Glomerular endothelial cell (primary cell): ENCODE measurements at regions not wholly inside any gene's neighbourhood (a gene's known extent, or its start where the extent isn't known, plus 50 kb on each side); places are given as distances from the start of the nearest gene placed in this dataset.

Experiments used
- DNase-seq: peaks from one replicate; pipeline ENCODE4 v3.0.0-alpha.2; 2011; ENCODE audit warnings: low read depth, low spot score; ENCODE audit errors: extremely low read depth

DNA sequence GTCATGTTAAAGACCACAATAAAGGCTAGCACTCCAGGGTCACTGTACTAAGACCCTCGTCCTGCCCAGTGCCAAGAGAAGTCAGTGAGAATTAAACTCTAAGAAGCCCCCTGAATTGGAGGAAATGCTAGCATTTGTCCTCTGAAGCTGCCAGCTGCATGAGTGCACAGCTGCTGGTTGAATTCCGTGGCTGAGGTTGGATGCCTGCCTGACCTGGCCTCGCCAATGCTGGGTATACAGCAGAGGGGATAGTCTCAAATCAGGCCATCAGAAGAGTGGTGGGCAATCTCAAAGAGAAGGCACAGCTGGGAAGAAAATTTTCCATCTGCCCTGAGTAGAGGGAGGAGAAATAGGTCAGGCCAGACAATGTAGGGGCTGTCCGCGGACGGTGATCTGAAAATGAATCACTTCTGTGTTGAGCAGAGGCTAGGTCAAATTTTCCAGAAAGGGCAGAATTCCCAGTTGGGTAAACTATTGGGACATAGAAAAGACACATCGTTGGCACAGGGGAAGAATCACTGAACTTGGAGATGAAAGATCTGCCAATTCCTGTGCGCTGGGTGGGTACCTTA lies 110.5 kb upstream of the AGAP1 start:
- no peak for DNase-seq

DNA sequence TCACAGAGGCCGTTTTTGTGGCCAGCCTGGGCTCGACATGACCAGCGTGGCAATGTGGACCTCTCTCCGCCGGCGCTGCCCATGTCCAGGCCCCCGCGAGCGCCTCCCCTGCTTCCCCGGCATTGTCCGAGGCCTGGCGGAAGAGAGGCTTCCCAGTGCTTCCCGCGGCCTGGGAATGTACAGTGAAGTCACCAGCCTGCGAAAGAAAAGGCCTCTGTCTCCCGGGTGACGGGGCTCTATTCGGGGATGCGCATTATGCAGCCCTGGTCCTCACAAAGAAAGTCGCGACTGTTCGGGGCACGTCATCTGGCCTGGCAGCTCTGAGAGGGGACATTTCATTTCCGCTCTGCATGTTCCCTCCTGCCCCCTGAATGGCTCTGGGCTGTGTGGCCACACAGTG lies 109.2 kb upstream of the AGAP1 start:
- DNase-seq, result no peak

DNA sequence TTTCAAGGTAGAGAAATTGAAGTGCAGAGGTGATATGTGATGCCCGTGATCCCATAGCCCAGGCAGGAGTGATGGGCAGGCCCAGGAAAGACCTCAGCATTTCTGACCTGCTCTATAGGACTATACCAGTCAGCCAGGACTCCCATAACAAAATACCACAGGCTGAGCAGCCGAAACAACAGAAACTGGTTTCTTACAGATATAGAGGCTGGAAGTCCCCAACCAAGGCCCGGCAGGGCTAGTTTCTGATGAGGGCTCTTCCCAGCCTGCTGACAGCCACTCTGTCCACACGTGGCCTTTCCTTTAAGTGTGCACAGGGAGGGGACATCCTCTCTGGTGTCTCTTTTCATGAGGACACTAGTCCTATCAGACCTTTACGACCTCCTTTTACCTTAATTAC lies 104.2 kb upstream of the AGAP1 start:
- no peak for DNase-seq

DNA sequence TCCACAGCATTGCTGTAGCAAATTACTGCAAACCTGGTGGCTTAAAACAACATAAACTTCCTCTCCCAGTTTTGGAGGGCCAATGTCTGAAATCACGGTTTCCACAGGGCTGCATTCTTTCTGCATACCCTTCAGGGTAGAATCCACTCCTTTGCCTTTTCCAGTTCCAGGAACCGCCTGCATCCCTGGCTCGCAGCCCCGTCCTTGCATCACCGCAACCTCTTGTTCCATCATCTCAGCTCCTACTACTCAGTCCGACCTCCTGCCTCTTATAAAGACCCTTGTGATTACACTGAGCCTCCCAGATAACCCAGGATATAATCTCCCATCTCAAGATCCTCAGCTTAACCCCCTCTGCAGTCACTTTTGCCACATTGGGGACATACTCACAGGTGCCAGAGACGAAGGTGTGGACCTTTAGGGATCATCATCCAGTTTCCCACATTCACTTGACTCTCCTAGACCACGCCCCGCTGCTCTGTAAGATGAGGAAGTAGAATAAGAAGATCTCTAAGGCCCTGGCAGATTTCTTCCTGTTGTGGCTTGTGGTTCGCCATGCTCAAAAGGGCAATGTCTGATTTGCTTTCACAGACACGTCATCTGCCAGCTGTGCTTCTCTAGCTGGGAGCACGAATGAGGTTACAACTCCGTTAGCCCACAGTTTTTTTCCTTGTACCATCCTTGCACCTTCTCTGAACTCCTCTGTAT lies 103.6 kb upstream of the AGAP1 start:
- DNase-seq, result no peak

DNA sequence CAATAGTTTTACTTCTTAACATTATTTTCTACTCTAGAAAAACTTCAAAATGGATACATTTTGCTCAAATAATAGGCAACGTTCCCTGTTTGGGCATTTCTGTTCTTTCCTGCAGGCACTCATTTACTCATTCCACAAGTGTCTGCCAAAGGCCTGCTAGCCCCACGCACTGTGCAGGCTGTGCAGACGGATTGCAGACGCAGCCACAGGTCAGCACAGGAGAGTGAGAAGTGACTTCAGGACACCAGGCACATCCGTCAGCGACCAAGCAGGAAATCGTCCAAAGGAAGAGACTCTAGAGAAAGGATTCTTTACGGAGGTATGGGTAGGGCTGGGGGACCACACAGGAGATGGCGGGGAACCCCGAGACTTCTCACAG lies 103.0 kb upstream of the AGAP1 start:
- DNase-seq, result no peak

DNA sequence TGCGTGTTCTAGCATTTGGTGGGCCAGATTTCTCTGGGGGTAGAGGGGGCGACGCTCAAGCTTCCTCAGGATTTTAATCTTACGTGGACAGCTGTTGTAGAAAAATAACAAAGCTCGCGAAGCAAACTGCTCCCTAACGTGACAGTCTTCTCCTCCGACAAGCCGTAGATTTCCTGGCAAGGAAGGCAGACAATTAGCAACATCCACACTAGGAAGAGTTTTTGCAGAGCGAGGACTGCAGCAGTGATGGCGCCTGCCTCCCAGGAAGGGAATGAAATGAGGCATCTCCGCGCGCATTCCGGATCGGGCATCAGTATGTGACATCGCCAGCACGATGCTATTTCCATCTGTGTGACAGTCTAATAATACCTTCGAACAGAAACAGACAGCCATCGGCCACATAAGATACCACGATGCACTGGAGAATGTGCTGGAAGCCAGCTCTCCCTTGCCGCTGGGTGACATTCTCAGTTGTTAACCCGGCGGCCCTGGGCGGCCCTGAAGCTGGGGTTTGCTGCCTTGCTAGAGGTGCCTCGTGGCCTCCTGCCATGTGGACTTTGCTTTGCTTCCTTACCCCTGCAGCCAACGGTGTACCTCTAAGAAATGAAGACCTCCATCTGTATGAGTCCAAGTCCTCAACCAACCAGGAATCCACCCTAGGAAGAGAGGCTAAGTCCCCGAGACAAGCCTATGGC lies 101.8 kb upstream of the AGAP1 start:
- DNase-seq, result no peak

DNA sequence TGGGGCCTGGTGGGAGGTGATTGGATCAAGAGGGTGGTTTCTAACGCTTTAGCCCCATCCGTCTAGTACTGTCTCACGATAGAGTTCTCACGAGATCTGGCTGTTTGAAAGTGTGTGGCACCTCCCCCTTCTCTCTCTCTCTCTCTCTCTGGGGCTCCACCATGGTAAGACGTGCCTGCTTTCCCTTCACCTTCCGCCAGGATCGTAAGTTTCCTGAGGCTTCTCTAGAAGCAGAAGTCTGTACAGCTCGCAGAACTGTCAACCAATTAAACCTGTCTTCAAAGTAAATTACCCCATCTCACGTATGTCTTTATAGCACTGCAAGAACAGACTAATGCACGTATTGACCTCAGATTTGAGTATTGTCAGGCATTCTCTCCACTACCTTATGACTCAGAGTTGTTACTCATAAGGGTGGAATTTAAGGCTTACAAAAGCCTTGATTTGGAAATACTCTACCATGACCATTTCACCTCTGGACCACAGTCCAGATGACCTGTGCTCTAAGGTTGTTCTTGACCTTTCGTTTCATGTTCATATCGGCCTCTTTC lies 99.5 kb upstream of the AGAP1 start:
- DNase-seq, result no peak

DNA sequence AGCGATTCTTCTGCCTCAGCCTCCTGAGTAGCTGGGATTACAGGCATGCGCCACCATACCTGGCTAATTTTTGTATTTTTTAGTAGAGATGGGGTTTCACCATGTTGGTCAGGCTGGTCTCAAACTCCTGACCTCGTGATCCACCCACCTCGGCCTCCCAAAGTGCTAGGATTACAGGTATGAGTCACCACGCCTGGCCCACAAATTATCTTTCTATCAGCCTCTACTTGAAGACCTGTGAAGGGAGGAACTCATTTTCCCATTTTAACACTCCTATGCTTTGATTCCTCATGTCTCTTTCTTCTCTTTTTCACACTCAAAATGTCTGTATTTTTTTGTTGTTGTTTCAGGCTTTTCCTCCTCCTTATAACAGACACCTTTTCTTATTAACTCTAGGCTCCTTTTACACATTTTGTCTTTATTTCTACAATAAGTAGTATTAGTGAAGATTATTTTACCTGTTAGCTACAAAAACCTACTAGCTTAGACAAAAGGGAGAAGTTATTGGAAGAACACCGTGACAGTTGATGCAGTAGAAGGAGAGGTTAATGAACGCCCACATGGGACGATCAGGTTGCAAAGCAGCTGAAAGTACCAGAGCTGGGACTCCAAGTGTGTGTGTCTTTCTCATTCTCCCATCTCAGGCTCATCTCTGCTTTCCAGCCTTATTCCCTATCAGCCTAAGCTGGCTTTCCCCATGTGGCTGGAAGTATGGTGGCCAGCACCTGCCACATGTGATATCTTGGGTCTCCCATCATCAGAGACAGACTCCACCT lies 97.6 kb upstream of the AGAP1 start:
- DNase-seq, result no peak

DNA sequence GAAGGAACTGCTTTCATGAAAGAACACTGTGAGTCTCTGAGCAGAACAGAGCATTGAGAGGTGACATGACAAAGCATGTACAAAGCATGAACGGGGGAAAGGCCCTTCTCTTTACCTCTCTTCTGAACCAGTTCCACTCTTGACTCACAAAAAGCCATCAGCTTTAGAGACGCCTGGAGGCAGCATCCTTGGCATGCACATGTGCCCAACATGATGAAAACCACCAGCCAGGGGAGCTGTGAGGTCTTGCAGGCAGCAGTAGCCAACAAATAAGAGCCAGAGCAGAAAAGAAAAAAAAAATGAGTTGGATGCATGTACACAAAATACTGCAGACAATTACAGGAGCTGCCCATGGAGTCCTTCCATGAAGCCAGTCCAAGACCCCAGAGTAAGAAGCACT lies 95.5 kb upstream of the AGAP1 start:
- no peak for DNase-seq

DNA sequence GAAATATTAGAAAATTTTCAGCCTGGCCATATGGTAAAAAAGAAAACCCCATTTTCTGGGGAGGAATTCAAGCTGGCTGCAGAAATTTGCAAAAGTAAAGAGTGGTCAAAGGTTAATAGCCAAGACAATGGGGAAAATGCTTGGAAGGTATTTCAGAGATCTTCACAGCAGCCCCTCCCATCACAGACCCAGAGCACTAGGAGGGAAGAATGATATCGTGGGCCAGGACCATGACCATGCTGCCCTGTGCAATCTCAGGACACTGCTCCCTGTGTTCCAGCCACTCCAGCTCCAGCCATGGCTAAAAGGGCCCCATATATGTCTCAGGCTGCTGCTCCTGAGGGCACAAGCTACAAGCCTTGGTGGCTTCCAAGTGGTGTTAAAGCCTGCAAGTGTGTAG lies 93.9 kb upstream of the AGAP1 start:
- no peak for DNase-seq

DNA sequence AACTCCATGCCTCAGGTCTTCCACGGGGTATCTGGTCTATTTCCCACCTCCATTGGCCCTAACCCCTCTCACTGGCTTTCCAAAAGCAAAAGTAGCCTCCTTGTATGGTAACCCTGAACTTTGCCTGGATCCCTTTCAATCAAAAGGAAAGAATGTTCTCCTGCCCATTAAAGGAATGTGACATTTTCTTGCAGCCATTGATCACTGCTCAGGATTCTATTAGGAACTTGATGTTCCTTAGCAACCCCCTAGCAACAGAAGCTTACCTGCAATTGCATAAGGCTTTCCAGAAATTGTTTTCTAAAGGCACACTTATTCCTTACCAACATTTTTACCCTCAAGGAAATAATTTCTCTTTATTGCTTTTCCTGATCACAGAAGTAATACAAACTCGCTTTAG lies 91.4 kb upstream of the AGAP1 start:
- no peak for DNase-seq

DNA sequence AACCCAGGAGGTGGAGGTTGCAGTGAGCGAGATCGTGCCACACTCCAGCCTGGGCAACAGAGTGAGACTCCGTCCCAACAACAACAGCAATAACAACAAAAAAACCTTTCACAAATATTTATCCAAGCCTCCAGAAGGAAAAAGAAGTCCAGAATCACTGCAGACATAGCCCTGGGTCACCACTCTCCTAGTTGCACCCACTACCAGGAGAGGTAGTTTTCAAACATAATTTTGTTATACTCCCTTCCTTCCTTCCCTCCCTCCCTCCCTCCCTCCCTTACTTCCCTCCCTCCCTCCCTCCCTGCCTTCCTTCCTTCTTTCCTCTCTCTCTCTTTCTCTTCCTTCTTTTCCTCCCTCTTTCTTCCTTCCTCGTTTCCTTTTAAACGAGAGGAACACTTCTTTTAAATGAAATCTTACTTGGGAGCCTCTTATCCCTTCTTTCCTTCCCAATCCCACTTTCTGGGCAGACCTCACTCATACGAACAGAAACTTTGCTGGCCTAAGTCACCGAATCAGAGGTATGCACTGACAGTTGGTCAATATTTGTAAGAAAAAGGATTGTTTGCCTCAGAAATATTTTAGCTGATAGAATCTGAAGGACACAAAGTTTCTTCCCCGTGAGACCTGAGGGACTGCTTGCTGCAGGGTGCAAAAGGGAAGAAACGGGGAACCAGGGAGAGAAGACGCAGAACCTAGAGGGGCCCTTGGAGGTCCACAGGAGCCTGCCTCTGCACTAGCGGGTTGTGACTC lies 88.1 kb upstream of the AGAP1 start:
- no peak for DNase-seq

DNA sequence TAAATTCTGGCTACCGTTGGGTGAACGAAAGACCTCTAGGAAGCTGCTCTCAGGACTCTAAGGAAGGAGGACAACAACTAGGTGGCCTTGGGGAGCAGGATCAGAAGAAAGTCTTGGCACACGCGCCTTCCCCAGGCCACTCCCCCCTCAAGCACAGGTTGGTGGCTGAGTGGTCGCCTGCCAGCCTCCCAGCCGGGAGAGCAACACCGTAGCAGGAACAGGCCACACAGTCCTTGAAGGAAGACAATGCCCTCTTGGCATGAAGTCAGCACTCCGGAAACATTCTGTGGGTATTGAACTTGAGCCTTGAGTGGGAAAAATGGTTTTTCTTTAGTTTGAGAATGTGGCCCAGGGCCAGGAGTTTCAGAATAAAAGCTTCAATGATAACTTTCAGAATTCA lies 87.4 kb upstream of the AGAP1 start:
- DNase-seq, result no peak

DNA sequence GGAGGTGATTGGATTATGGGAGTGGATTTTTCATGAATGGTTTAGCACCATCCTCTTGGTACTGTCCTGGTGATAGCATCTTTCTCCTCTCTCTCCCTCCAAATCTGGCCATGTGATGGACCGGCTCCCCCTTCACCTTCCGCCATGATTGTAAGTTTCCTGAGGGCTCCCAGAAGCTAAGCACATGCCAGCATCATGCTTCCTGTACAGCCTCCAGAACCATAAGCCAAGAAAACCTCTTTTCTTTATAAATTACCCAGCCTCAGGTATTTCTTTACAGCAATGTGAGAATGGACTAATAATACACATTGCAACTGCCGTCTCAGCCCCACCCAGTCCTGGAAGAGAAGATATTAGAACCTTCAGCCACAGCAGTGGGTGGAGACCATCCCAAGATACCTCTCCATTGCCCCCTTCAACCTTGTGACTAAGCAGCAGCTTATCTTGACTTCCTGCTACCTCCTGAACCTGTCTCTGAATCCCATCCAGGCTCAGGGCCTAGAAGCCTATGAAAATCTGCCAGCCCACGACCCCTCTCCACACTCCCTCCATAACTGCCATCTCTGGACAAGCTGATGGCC lies 81.8 kb upstream of the AGAP1 start:
- no peak for DNase-seq

DNA sequence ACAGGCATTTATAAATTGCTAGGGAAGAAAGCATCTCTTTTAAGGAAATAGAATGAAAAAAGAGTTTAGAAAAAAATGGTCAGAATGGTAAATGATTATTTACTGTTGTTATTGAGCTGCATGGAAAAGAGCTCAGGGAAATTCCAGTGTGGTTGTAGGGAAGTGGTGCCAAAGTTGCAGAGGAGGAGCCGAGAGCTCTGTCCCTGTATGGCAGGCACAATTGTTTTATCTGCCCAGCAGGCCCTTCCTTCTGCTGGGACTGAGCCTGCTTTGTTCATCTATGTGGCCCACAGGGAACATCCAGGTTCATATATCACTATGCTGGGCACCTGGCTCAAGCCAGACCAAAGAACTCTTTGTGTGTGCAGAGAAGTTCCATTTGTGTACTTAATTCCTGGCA lies 80.8 kb upstream of the AGAP1 start:
- DNase-seq, result no peak

DNA sequence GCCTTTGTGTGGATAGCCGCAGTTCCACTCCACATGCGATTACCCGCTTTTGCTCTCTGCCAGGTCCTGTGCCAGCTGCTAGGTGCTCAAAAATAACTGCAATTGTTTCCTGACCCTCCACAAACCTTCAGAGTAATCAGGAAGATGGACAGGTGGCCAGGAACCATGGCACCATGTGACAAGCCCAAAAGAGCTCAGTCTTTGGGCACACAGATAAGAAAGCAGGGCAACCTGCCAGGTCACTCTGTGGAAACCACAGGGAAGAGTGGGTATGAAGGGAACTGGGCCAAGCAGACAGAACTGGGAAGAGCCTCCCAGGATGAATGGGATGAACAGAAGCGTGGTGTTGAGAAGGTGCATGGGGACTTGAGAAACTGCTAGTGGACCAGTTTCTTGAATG lies 79.4 kb upstream of the AGAP1 start:
- DNase-seq, result no peak

DNA sequence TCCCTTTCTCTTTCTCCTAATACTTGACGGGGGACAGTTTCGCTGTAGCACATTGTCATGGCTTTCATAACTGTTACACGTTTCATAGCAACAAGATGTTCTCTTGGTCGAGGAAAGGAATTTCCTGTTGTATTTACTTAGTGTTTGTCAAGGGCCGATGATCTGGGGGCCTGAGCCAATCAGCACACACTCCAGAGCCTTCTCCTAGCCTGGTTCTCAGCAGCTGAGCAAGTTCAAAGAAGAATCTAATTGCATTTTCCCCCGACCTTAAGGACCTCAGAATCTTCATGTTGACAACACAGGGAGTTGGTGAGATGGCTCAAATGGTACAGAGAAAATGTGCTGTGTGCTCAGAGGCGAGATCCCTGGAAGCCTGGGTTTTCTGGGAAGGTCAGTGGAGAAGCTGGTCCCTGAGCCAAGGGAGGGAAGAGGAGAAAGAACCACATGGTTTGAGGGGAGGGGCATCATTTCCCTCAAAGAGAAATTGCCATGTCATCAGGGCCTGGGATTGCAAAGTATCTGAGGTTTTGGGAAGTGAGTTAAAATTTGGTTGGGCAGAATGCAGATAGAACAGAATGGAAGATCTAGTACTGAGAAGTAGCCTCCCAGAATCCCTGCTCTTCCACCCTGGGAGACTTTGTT lies 76.9 kb upstream of the AGAP1 start:
- DNase-seq, result peak; percentile 18

DNA sequence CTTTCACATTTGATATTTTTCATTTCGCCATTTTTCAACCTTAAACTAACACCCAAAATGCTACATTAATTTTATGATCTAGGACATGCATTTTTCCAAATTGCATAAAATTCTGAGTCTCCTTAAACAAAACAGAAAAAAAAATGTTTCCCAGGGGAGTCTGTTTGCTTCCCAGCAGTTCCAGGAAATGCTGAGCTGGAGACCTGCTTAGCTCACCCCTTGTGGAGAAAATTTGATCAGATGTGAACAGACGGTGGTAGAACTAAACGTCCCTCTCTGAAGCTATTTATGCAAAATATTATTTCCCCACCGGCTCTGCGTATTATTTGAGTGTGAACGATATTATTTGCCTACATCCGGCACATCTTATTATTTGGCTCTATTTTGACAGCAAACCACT lies 74.9 kb upstream of the AGAP1 start:
- DNase-seq, result no peak

DNA sequence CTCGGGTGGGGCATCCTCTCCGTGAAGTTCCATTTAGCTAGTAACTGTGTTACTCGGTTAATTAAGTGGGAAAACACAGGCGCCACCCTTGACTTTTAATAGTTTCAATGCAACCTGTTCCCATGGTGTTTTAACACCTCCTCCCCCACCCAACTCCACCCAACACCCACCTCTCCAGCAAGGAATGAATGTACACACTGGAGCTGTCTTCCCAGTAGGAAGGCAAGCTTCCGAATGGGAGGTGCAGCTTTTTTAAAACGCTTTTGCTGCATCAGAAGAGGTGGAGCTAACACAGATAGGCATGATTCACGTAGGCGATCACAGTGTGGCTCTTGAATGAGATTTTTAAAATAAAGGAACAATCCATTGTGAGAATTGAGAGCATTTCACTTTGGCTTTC lies 73.8 kb upstream of the AGAP1 start:
- no peak for DNase-seq

DNA sequence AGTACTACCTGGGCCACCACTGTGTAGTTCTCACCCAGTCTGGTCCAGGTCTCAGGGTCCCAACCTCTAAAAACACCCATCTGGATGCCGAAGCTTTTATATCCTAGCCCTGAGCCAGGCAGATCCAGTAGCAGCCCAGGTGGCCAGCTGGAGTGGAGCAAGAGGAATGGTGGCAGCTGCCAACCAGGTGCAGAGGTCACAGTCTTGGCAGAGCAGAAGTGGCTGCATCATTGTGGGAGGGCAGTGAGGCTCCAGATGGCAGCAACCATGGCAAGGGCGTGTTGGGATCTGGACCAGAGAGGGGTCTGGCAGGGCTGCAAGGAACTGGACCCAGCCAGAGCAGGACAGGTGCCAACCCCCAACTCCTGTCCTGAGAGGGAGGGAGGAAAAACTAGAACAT lies 72.2 kb upstream of the AGAP1 start:
- DNase-seq, result no peak
